HEK293T (cell line): ENCODE measurements at regions not wholly inside any gene's neighbourhood (a gene's known extent, or its start where the extent isn't known, plus 50 kb on each side); places are given as distances from the start of the nearest gene placed in this dataset.
"Not testable (repeated sequence)": the region's sequence is repeated elsewhere in the genome, so short reads cannot be mapped to it uniquely, and the experiment has no call there.

Experiments
- CTCF ChIA-PET: fragments of 350-600 bp; formaldehyde crosslinking; extraction: SDS; loops from one replicate; lab custom pipeline; 2021; ENCODE audit warnings: antibody characterized with exemption, inconsistent platforms; lab: Yijun Ruan, JAX
- POLR2A ChIA-PET: fragments of 350-600 bp; formaldehyde crosslinking; extraction: SDS; loops from one replicate; lab custom pipeline; 2020; ENCODE audit warnings: antibody characterized with exemption, inconsistent platforms; lab: Yijun Ruan, JAX
- DNase-seq: peaks from one replicate; pipeline ENCODE4 v3.0.0; 2012; ENCODE audit warnings: mixed read lengths; ENCODE audit errors: extremely low spot score
- ARNT ChIP-seq: fragments of 450-650 bp; IDR thresholded peaks from 2 replicates; pipeline ENCODE4 v1.6.1; 2017; ENCODE audit warnings: mild to moderate bottlenecking
- BHLHE40 ChIP-seq: fragments of 450-650 bp; IDR thresholded peaks from 2 replicates; pipeline ENCODE4 v1.6.1; 2016; ENCODE audit warnings: mild to moderate bottlenecking, moderate library complexity, borderline replicate concordance
- CTBP1 ChIP-seq: fragments of 450-650 bp; IDR thresholded peaks from 2 replicates; pipeline ENCODE4 v1.6.1; 2016; ENCODE audit warnings: borderline replicate concordance
- ELF4 ChIP-seq: fragments of 450-650 bp; IDR thresholded peaks from 2 replicates; pipeline ENCODE4 v1.6.1; 2017; ENCODE audit warnings: antibody characterized with exemption
- FOXA1 ChIP-seq: fragments of 450-650 bp; IDR thresholded peaks from 2 replicates; pipeline ENCODE4 v1.6.1; 2016; ENCODE audit warnings: mild to moderate bottlenecking
- FOXK2 ChIP-seq: fragments of 450-650 bp; IDR thresholded peaks from 2 replicates; pipeline ENCODE4 v1.6.1; 2016; ENCODE audit warnings: mild to moderate bottlenecking
- FOXM1 ChIP-seq: fragments of 450-650 bp; IDR thresholded peaks from 2 replicates; pipeline ENCODE4 v1.6.1; 2017; ENCODE audit warnings: mild to moderate bottlenecking, borderline replicate concordance
- HDGF ChIP-seq: fragments of 450-650 bp; IDR thresholded peaks from 2 replicates; pipeline ENCODE4 v1.6.1; 2017; ENCODE audit warnings: antibody characterized with exemption, borderline replicate concordance
- L3MBTL2 ChIP-seq: fragments of 450-650 bp; conservative IDR thresholded peaks from 2 replicates; pipeline ENCODE4 v1.6.1; 2016; ENCODE audit warnings: mild to moderate bottlenecking
- LEF1 ChIP-seq: fragments of 450-650 bp; IDR thresholded peaks from 2 replicates; pipeline ENCODE4 v1.6.1; 2017; ENCODE audit warnings: mild to moderate bottlenecking, borderline replicate concordance
- NFRKB ChIP-seq: fragments of 450-650 bp; IDR thresholded peaks from 2 replicates; pipeline ENCODE4 v1.6.1; 2016; ENCODE audit warnings: mild to moderate bottlenecking, moderate library complexity
- SP1 ChIP-seq: fragments of 450-650 bp; IDR thresholded peaks from 2 replicates; pipeline ENCODE4 v1.6.1; 2017
- SUZ12 ChIP-seq: fragments of 450-650 bp; IDR thresholded peaks from 2 replicates; pipeline ENCODE4 v1.6.1; 2016; ENCODE audit warnings: mild to moderate bottlenecking
- TARDBP ChIP-seq: fragments of 450-650 bp; IDR thresholded peaks from 2 replicates; pipeline ENCODE4 v1.6.1; 2016
- ZNF384 ChIP-seq: fragments of 450-650 bp; IDR thresholded peaks from 2 replicates; pipeline ENCODE4 v1.6.1; 2016
- TF ChIP-seq, protein P1 (sequence below): fragments of 450-650 bp; IDR thresholded peaks from 2 replicates; pipeline ENCODE4 v1.6.1; 2016

GRCh38 chr14:76298896-76299295, 77.0 kb upstream of the ESRRB start:
- no peak for DNase-seq
- no peak for TF ChIP-seq FOXM1
- no peak for TF ChIP-seq SUZ12
- TF ChIP-seq LEF1, result no peak
- CTCF ChIA-PET, result no interaction called here
- POLR2A ChIA-PET, result no interaction called here

DNA sequence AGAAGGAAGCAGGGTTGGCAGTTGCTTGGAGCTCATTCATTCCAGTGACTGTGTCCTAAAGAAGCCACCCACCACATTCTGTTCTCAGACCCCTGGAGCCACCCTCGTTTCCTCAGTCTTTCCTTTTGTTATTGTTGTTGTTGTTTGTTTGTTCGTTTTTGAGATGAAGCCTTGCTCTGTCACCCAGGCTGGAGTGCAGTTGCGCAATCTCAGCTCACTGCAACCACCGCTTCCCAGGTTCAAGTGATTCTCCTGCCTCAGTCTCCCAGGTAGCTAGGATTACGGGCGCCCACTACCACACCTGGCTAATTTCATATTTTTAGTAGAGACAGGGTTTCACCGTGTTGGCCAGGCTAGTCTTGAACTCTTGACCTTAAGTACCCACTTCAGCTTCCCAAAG, 72.7 kb upstream of the ESRRB start:
- CTCF ChIA-PET, result interaction anchor here (0.6 kb wide), 1 partner anchor 181 kb away, joined by 3 read pairs; no protein-coding TSS in a partner anchor
- POLR2A ChIA-PET, result interaction anchor here (1.2 kb wide), 1 partner anchor 8 kb away, joined by 3 read pairs; no protein-coding TSS in a partner anchor
- DNase-seq, result not testable (repeated sequence)

DNA sequence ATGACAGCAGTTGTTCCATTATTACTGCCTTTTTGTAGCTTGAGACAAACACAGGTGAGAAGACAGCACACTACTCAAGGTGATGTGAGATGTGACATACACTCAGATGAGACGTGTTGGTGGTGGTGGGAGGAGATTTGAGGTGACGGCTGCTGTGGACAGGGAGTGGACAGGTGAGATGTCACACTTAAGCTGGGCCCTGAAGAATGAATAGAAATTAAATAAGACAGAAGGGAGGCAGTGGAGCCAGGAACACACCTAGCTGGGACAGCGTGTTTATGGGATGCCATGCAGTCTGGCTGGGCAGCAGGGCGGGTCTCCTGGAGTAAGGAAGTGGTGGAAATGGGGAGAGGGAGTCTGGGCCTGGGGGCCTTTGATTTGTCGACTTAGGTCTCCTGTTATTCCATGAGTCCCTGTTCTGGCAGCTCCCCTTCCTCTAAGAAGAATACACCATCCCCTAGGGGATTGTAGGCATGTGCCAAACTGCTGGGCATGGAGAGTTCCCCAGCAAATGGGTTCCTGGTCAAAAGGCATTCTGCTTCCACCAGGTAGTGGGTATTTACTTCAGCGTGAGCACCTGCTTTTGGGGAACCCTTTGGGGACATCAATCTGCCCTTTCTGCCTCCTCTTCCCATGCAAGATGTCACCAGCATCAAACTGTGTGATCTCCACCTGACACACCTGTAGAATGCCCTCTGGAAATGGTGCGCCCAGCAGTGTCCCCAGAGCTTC, 71.2 kb upstream of the ESRRB start:
- TF ChIP-seq L3MBTL2 (no peak), BHLHE40 (no peak)

DNA sequence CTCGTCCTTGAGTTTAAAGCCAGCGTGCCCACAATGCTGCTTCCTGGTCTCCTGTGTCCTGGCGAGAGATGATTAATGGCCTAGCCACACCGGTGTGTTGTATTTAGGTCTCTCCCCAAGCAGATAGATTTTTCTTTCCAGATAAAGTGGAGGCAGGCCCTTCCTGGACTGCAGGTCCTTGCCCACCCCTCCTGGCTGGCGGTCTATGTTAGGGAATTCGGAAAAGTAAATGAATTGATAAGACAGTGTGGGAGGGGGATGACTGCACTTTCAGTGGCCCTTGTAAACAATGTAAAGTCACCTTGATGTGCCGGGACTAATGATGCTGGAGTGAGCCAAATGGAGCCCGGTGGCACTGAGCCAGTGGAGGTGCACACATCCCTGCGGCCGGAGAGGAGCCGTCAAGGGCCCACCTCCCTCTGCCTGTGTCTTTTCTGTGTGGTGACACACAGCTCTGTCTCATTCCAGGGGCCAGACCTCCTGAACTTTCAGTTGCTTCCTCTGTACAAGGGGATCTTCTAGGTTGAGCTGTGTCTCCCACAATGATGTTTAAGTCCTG, 70.6 kb upstream of the ESRRB start:
- CTCF ChIA-PET, result interaction anchor here (0.7 kb wide), 1 partner anchor 21 kb away, joined by 3 read pairs; no protein-coding TSS in a partner anchor
- no peak for DNase-seq
- POLR2A ChIA-PET, result no interaction called here

More for the DNA sequence above, 71.2 kb upstream of the ESRRB start:
- CTCF ChIA-PET, result interaction anchor here (0.7 kb wide), 1 partner anchor 22 kb away, joined by 3 read pairs; no protein-coding TSS in a partner anchor
- POLR2A ChIA-PET, result no interaction called here
- no peak for DNase-seq

DNA sequence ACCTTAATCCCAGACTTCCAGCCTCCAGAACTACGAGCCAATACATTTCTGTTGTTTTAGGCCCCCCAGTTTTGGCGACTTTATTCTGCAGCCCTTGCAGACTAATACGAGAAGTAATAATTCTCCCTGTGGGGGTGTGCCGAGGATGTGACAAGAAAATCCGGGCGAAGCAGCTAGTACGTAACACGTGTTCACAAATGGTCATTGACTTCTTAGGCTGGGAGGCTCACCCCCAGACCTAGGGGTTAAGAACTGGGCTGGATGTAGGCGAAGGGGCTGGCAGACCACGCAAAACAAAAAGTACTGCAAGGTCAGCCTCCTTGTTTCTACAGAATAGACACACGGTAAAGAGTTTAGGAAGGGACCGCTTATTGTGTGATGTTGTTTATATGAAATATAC, 69.8 kb upstream of the ESRRB start:
- ChIA-PET POLR2A (no interaction called here), CTCF (no interaction called here)
- TF ChIP-seq ELF4 (no peak), TARDBP (no peak), SP1 (no peak), SUZ12 (no peak), BHLHE40 (no peak), FOXA1 (no peak), CTBP1 (no peak), HDGF (no peak), NFRKB (no peak), FOXM1 (no peak), ZNF384 (no peak), FOXK2 (no peak), ARNT (no peak), L3MBTL2 (no peak), LEF1 (no peak)
- TF ChIP-seq, protein P1, sequence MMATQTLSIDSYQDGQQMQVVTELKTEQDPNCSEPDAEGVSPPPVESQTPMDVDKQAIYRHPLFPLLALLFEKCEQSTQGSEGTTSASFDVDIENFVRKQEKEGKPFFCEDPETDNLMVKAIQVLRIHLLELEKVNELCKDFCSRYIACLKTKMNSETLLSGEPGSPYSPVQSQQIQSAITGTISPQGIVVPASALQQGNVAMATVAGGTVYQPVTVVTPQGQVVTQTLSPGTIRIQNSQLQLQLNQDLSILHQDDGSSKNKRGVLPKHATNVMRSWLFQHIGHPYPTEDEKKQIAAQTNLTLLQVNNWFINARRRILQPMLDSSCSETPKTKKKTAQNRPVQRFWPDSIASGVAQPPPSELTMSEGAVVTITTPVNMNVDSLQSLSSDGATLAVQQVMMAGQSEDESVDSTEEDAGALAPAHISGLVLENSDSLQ, result no peak
- DNase-seq, result no peak

More for the DNA sequence above, 70.6 kb upstream of the ESRRB start:
- no peak for TF ChIP-seq BHLHE40
- no peak for TF ChIP-seq LEF1
- TF ChIP-seq FOXK2, result no peak
- TF ChIP-seq FOXA1, result no peak
- TF ChIP-seq, protein P1, result no peak
- no peak for TF ChIP-seq TARDBP
- TF ChIP-seq SUZ12, result no peak
- TF ChIP-seq ZNF384, result no peak
- no peak for TF ChIP-seq SP1
- TF ChIP-seq HDGF, result no peak
- no peak for TF ChIP-seq NFRKB
- no peak for TF ChIP-seq CTBP1
- TF ChIP-seq ELF4, result no peak
- TF ChIP-seq FOXM1, result no peak
- no peak for TF ChIP-seq ARNT
- TF ChIP-seq L3MBTL2, result no peak

- TF ChIP-seq FOXM1 (no peak), ZNF384 (no peak), LEF1 (no peak), CTBP1 (no peak), FOXK2 (no peak), TARDBP (no peak), NFRKB (no peak), HDGF (no peak)
- TF ChIP-seq, protein P1, result no peak
- POLR2A ChIA-PET, result no interaction called here
- CTCF ChIA-PET, result no interaction called here
- DNase-seq, result no peak
These were observed 67.9 kb upstream of the ESRRB start for GRCh38 chr14:76307786-76308780.
